ENCODE measurements at regions not wholly inside any gene's neighbourhood (a gene's known extent, or its start where the extent isn't known, plus 50 kb on each side); places are given as distances from the start of the nearest gene placed in this dataset.
A peak's percentile ranks its signal among the peaks of the same experiment; 100 is the strongest.

GRCh38 chr1:38246955-38247952, 200.7 kb upstream of the POU3F1 start:
- H3K4me1 ChIP-seq: peaks cover 0 to 21% (median 15%) of the 10 kb centered on the region in 4 donors
- no peak overlapping the region for H3K4me3 ChIP-seq
- TF ChIP-seq, protein P1, sequence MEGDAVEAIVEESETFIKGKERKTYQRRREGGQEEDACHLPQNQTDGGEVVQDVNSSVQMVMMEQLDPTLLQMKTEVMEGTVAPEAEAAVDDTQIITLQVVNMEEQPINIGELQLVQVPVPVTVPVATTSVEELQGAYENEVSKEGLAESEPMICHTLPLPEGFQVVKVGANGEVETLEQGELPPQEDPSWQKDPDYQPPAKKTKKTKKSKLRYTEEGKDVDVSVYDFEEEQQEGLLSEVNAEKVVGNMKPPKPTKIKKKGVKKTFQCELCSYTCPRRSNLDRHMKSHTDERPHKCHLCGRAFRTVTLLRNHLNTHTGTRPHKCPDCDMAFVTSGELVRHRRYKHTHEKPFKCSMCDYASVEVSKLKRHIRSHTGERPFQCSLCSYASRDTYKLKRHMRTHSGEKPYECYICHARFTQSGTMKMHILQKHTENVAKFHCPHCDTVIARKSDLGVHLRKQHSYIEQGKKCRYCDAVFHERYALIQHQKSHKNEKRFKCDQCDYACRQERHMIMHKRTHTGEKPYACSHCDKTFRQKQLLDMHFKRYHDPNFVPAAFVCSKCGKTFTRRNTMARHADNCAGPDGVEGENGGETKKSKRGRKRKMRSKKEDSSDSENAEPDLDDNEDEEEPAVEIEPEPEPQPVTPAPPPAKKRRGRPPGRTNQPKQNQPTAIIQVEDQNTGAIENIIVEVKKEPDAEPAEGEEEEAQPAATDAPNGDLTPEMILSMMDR (IDR thresholded peaks at IDR 0.05): no peak
- peak in 1 of 2 donors; percentile 46 for TF ChIP-seq EP300 (IDR thresholded peaks at IDR 0.05)
- H3K27ac ChIP-seq: no peak overlapping the region
- whole genome bisulfite sequencing, 2 donors: 33 to 47% methylated on average over 21 to 24 of the region's 24 CpGs
- no peaks in the 10 kb centered on the region for H3K27me3 ChIP-seq
- no peak for DNase-seq (ENCODE audit: low spot score in 2 of 2)
- no peaks in the 10 kb centered on the region for H3K36me3 ChIP-seq
- H3K9me3 ChIP-seq: no peaks in the 10 kb centered on the region

DNA sequence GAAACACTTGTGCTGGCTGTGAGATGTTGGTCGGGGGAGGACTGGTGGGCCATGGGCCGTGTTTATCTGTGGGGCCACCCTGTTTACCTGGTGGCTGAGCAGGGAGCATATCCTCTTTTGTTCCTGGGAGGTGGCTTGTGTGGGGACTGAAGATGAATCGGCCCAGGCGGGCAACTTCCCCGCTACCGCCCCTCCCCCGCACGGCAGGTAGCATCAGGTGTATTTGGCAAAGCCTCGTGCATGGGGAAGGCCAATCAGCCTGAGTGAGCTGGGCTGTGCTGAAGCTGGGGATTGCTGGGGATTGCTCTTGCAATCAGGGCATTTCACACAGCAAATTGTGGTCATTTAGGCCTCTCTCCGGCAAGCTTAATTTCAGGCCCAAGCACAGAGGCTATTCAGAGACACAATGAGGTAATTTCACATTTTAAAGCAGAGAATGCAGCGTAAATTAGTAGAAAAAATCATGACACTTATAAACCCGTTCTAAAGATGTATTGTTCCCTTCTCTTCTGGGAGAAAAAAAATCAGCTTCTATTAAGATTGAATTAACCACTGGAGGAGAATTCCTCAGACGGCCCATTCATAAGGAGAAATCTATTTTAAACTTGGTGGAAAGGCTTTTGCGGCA, 197.7 kb upstream of the POU3F1 start:
- WGBS, 2 donors: 54% methylated on average over 14 of the region's 14 CpGs
- no peaks in the 10 kb centered on the region for H3K36me3 ChIP-seq
- H3K27ac ChIP-seq: no peak overlapping the region
- H3K9me3 ChIP-seq: no peaks in the 10 kb centered on the region
- no peak for DNase-seq (ENCODE audit: low spot score in 2 of 2)
- TF ChIP-seq EP300 (IDR thresholded peaks at IDR 0.05) (no peak), POLR2A (IDR thresholded peaks at IDR 0.05) (no peak)
- TF ChIP-seq, protein P1 (IDR thresholded peaks at IDR 0.05): no peak
- no peaks in the 10 kb centered on the region for H3K27me3 ChIP-seq
- no peak overlapping the region for H3K4me3 ChIP-seq
- H3K4me1 ChIP-seq: peaks cover 0 to 21% (median 15%) of the 10 kb centered on the region in 4 donors

GRCh38 chr1:38243106-38243505, 196.5 kb upstream of the POU3F1 start:
- TF ChIP-seq, protein P1 (IDR thresholded peaks at IDR 0.05): no peak
- no peak for TF ChIP-seq EP300 (IDR thresholded peaks at IDR 0.05)
- no peaks in the 10 kb centered on the region for H3K9me3 ChIP-seq
- WGBS, 2 donors: 68 to 69% methylated on average over 6 of the region's 6 CpGs

DNA sequence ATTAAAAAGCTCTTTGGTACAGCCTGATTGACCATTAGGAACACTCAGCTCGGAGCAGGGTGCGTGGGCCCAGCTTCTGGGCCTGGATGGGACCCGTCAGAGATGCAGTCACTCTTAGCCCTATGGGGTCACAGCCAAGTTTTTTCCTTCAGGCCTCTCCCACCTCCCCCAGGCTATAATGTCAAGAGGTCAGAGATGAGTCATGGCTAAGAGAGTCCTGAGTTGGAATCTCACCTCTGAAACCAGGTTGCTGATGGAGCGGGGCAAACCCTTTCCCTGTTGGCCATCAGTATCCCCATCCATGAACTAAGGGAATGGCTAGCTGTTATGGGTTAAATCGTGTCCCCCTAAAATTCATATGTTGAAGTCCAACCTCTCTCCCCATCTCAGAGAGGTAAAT, 195.9 kb upstream of the POU3F1 start:
- no peak overlapping the region for H3K4me3 ChIP-seq
- 82 to 86% methylated on average over 5 of the region's 5 CpGs for WGBS, 2 donors
- no peaks in the 10 kb centered on the region for H3K36me3 ChIP-seq
- H3K27ac ChIP-seq: no peak overlapping the region
- no peaks in the 10 kb centered on the region for H3K9me3 ChIP-seq
- H3K4me1 ChIP-seq: peaks cover 0 to 18% (median 14%) of the 10 kb centered on the region in 4 donors
- DNase-seq (ENCODE audit: low spot score in 2 of 2): no peak
- TF ChIP-seq POLR2A (IDR thresholded peaks at IDR 0.05) (no peak), EP300 (IDR thresholded peaks at IDR 0.05) (no peak)
- TF ChIP-seq, protein P1 (IDR thresholded peaks at IDR 0.05): no peak
- no peaks in the 10 kb centered on the region for H3K27me3 ChIP-seq

More at GRCh38 chr1:38243106-38243505, 196.5 kb upstream of the POU3F1 start:
- H3K4me3 ChIP-seq: no peak overlapping the region
- H3K27ac ChIP-seq: no peak overlapping the region
- no peaks in the 10 kb centered on the region for H3K27me3 ChIP-seq
- no peaks in the 10 kb centered on the region for H3K36me3 ChIP-seq
- DNase-seq (ENCODE audit: low spot score in 2 of 2): no peak
- H3K4me1 ChIP-seq: peaks cover 0 to 21% (median 15%) of the 10 kb centered on the region in 4 donors
